ENCODE measurements at regions not wholly inside any gene's neighbourhood (a gene's known extent, or its start where the extent isn't known, plus 50 kb on each side); places are given as distances from the start of the nearest gene placed in this dataset.

DNA sequence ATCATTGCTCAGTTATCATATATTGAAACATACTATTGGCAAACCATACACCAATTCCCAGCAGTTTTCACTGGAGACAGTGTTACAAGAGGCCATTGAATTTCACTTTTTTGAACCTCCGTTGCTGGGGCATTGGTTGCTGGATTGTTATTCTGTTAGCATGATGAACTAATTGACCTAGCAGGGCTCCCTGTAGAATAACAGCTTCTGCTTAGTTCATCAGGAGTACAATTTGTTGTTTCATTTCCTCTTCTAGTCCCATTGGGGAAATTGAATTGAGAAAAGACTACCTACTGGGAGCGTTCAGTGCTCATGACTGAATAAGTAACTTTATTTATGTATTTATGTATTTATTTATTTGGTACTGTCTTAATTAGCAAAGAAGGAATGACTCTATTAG is 151.6 kb downstream of the SLIT2 start:
- Histone ChIP-seq H3K4me1 (ENCODE audit: insufficient read depth, insufficient read length) (no peaks in the 10 kb centered on the region), H3K36me3 (ENCODE audit: insufficient read depth, insufficient read length, low read length) (no peaks in the 10 kb centered on the region), H3K9me3 (ENCODE audit: insufficient read depth, low read length) (no peaks in the 10 kb centered on the region), H3K4me3 (ENCODE audit: insufficient read length, low read depth) (no peak overlapping the region), H3K27me3 (ENCODE audit: insufficient read depth, insufficient read length) (no peaks in the 10 kb centered on the region), H3K9ac (ENCODE audit: insufficient read length, low read depth) (no peak overlapping the region)
- TF ChIP-seq ZNF274 (IDR thresholded peaks at IDR 0.05; ENCODE audit: low read depth, low read length) (no peak), YY1 (IDR thresholded peaks at IDR 0.05; ENCODE audit: insufficient read depth, insufficient read length) (no peak), SUZ12 (IDR thresholded peaks at IDR 0.05; ENCODE audit: extremely low read depth, insufficient read depth, insufficient read length) (no peak)
- DNase-seq (ENCODE audit: low read depth, low spot score) = no peak

DNA sequence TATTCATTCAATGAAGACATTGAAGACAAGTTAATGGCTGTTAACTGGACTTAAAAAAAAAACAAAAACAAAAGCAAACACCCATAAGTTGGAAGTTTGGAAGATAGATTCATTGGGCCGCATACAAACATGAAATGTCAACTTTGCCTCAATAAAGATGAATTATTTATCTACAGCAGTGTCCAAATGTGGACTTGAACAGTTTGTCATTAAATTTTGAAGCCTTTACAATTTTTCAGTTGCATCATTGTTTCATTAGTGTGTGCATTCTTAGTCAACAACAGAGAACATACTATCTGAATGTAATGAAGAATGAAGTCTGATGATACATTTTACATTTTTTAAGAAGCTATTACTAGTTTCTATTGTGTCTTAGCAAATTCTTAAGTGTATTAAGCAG is 152.1 kb downstream of the SLIT2 start:
- H3K9me3 ChIP-seq (ENCODE audit: insufficient read depth, low read length) = no peaks in the 10 kb centered on the region

DNA sequence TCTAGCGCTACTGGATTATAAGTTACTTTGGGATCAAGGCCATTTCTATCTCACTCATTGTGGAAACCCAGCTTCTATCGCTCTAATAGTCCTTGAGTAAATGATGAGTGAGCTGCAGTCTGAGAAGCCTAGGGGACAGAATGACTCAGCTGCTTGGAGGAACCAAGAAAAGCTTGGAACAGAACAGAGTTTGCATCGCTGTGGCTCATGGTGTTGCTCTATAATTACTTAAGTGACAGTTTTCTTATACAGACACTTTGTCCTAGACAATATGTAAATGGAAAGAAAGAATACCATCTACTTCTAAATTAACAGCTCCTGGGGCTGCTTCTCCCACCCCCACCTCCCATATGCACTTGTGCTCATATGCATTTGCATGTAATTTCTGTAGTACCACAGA is 156.9 kb downstream of the SLIT2 start:
- no peak for DNase-seq (ENCODE audit: low read depth, low spot score)
- Histone ChIP-seq H3K36me3 (ENCODE audit: insufficient read depth, insufficient read length, low read length) (no peaks in the 10 kb centered on the region), H3K9ac (ENCODE audit: insufficient read length, low read depth) (no peak overlapping the region), H3K4me1 (ENCODE audit: insufficient read depth, insufficient read length) (no peaks in the 10 kb centered on the region), H3K27me3 (ENCODE audit: insufficient read depth, insufficient read length) (no peaks in the 10 kb centered on the region), H3K4me3 (ENCODE audit: insufficient read length, low read depth) (no peak overlapping the region), H3K9me3 (ENCODE audit: insufficient read depth, low read length) (no peaks in the 10 kb centered on the region)
- TF ChIP-seq YY1 (IDR thresholded peaks at IDR 0.05; ENCODE audit: insufficient read depth, insufficient read length) (no peak), ZNF274 (IDR thresholded peaks at IDR 0.05; ENCODE audit: low read depth, low read length) (no peak), SUZ12 (IDR thresholded peaks at IDR 0.05; ENCODE audit: extremely low read depth, insufficient read depth, insufficient read length) (no peak)

More for the DNA sequence above, 152.1 kb downstream of the SLIT2 start:
- Histone ChIP-seq H3K36me3 (ENCODE audit: insufficient read depth, insufficient read length, low read length) (no peaks in the 10 kb centered on the region), H3K9ac (ENCODE audit: insufficient read length, low read depth) (no peak overlapping the region), H3K27me3 (ENCODE audit: insufficient read depth, insufficient read length) (no peaks in the 10 kb centered on the region), H3K4me3 (ENCODE audit: insufficient read length, low read depth) (no peak overlapping the region), H3K4me1 (ENCODE audit: insufficient read depth, insufficient read length) (no peaks in the 10 kb centered on the region)
- no peak for TF ChIP-seq SUZ12 (IDR thresholded peaks at IDR 0.05; ENCODE audit: extremely low read depth, insufficient read depth, insufficient read length)
- TF ChIP-seq YY1 (IDR thresholded peaks at IDR 0.05; ENCODE audit: insufficient read depth, insufficient read length) = no peak
- no peak for TF ChIP-seq ZNF274 (IDR thresholded peaks at IDR 0.05; ENCODE audit: low read depth, low read length)
- no peak for DNase-seq (ENCODE audit: low read depth, low spot score)

DNA sequence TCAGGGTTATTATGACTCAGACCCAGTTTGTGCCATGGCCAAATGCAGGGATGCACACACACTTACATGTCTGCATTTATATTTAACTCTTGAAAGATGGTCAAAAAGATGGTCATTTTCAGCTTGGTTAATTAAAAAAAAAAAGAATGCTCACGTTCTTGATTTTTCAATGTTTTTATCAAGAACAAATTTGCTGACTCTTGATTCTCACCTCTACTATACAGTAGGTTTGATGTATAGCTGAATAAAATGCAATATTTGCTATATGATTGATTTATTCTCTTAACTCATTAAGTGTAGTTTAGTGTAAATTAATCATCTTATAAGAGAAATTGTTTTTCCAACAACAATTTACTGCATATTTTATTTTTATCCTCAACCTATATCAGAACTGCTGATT is 160.4 kb downstream of the SLIT2 start:
- no peaks in the 10 kb centered on the region for H3K4me1 ChIP-seq (ENCODE audit: insufficient read depth, insufficient read length)
- no peak overlapping the region for H3K9ac ChIP-seq (ENCODE audit: insufficient read length, low read depth)
- H3K4me3 ChIP-seq (ENCODE audit: insufficient read length, low read depth) = no peak overlapping the region
- H3K27me3 ChIP-seq (ENCODE audit: insufficient read depth, insufficient read length) = no peaks in the 10 kb centered on the region
- DNase-seq (ENCODE audit: low read depth, low spot score) = no peak
- TF ChIP-seq YY1 (IDR thresholded peaks at IDR 0.05; ENCODE audit: insufficient read depth, insufficient read length) = no peak
- no peak for TF ChIP-seq ZNF274 (IDR thresholded peaks at IDR 0.05; ENCODE audit: low read depth, low read length)
- TF ChIP-seq SUZ12 (IDR thresholded peaks at IDR 0.05; ENCODE audit: extremely low read depth, insufficient read depth, insufficient read length) = no peak
- H3K9me3 ChIP-seq (ENCODE audit: insufficient read depth, low read length) = no peaks in the 10 kb centered on the region
- H3K36me3 ChIP-seq (ENCODE audit: insufficient read depth, insufficient read length, low read length) = no peaks in the 10 kb centered on the region

DNA sequence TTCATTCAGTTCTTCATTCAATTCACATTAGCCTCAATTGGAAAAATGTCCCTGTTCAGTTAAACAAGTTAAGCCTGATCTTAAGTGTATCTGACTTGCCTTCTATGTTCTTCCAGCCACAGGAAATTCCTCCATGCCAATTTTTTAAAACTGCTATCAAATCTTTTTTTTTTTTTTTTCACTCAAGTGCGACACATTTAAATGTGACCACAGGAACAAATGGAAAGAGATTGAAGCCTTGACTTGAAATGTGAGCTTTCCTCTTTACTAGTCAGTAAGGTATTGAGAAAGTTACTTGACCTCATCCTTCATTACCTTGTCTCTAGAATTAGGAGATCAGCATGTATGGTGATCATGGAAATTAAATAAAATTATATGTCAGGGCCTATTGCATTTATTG is 165.1 kb downstream of the SLIT2 start:
- TF ChIP-seq ZNF274 (IDR thresholded peaks at IDR 0.05; ENCODE audit: low read depth, low read length) (no peak), YY1 (IDR thresholded peaks at IDR 0.05; ENCODE audit: insufficient read depth, insufficient read length) (no peak), SUZ12 (IDR thresholded peaks at IDR 0.05; ENCODE audit: extremely low read depth, insufficient read depth, insufficient read length) (no peak)
- no peak overlapping the region for H3K4me3 ChIP-seq (ENCODE audit: insufficient read length, low read depth)
- H3K27me3 ChIP-seq (ENCODE audit: insufficient read depth, insufficient read length) = no peaks in the 10 kb centered on the region
- H3K9ac ChIP-seq (ENCODE audit: insufficient read length, low read depth) = no peak overlapping the region
- no peaks in the 10 kb centered on the region for H3K9me3 ChIP-seq (ENCODE audit: insufficient read depth, low read length)
- no peak for DNase-seq (ENCODE audit: low read depth, low spot score)
- no peaks in the 10 kb centered on the region for H3K4me1 ChIP-seq (ENCODE audit: insufficient read depth, insufficient read length)
- H3K36me3 ChIP-seq (ENCODE audit: insufficient read depth, insufficient read length, low read length) = no peaks in the 10 kb centered on the region

DNA sequence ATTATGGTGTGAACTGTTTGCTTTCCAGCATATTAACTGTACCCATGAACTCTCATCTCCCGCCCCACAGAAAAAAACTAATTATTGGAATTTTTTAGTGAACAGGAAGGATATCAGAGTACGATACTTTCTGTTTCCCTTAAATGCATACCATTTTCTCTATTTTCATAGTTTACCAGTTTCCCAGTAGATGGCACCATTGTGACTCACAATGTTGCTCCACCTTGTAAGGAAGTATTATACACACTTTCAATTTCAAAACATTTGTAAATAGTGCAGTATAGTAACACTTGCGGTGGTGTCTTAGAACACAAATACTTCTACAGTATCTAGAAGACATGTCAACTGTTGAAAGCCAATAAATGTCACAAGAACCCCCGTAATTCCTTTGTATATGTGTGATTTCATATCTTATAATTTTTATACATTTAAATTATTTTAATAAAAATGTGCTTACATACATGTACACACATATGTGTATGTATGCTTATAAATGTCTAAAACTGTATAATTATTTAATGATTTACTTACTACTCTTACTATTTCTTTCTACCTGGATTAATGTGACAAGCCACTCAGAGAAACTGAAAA is 167.3 kb downstream of the SLIT2 start:
- Histone ChIP-seq H3K36me3 (ENCODE audit: insufficient read depth, insufficient read length, low read length) (no peaks in the 10 kb centered on the region), H3K9me3 (ENCODE audit: insufficient read depth, low read length) (no peaks in the 10 kb centered on the region), H3K4me3 (ENCODE audit: insufficient read length, low read depth) (no peak overlapping the region), H3K9ac (ENCODE audit: insufficient read length, low read depth) (no peak overlapping the region), H3K4me1 (ENCODE audit: insufficient read depth, insufficient read length) (no peaks in the 10 kb centered on the region), H3K27me3 (ENCODE audit: insufficient read depth, insufficient read length) (no peaks in the 10 kb centered on the region)
- DNase-seq (ENCODE audit: low read depth, low spot score) = no peak
- TF ChIP-seq SUZ12 (IDR thresholded peaks at IDR 0.05; ENCODE audit: extremely low read depth, insufficient read depth, insufficient read length) = no peak
- no peak for TF ChIP-seq ZNF274 (IDR thresholded peaks at IDR 0.05; ENCODE audit: low read depth, low read length)
- TF ChIP-seq YY1 (IDR thresholded peaks at IDR 0.05; ENCODE audit: insufficient read depth, insufficient read length) = no peak

DNA sequence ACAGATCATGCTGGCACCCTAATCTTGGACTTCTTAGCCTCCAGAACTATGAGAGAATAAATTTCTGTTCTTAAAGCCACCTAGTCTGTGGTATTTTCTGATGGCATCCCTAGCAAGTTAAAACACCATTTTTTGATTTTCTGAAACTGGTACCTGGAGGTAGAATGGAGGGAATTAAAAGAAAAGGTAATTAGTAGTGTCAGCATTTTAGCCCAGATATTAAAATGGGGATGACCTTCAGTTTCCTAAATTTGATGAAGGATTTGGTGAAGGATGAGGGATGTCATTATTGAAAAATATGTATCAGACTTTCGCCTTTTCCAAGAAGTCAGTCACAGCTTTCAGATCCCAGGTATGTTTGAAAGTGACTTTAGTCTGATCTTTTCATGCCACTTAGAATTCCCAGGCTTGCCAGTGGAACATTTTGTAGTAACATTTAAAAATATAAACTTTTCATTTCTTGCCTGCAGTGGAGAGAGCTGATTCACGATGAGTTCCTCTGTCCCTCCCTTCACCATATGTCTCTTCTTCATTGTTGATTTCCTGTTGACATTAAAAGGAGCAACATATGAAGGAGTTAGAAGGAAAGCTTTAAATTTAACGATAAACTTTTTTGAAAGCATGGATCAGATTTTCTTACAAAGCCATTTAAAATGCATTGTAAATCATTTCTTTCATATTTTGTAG is 169.4 kb downstream of the SLIT2 start:
- H3K9me3 ChIP-seq (ENCODE audit: insufficient read depth, low read length) = no peaks in the 10 kb centered on the region
- no peaks in the 10 kb centered on the region for H3K27me3 ChIP-seq (ENCODE audit: insufficient read depth, insufficient read length)
- no peaks in the 10 kb centered on the region for H3K36me3 ChIP-seq (ENCODE audit: insufficient read depth, insufficient read length, low read length)
- H3K9ac ChIP-seq (ENCODE audit: insufficient read length, low read depth) = no peak overlapping the region
- H3K4me3 ChIP-seq (ENCODE audit: insufficient read length, low read depth) = no peak overlapping the region
- no peak for DNase-seq (ENCODE audit: low read depth, low spot score)
- H3K4me1 ChIP-seq (ENCODE audit: insufficient read depth, insufficient read length) = no peaks in the 10 kb centered on the region
- TF ChIP-seq YY1 (IDR thresholded peaks at IDR 0.05; ENCODE audit: insufficient read depth, insufficient read length) = no peak
- TF ChIP-seq SUZ12 (IDR thresholded peaks at IDR 0.05; ENCODE audit: extremely low read depth, insufficient read depth, insufficient read length) = no peak
- no peak for TF ChIP-seq ZNF274 (IDR thresholded peaks at IDR 0.05; ENCODE audit: low read depth, low read length)
